HG03354 (cell line): ENCODE measurements at regions not wholly inside any gene's neighbourhood (a gene's known extent, or its start where the extent isn't known, plus 50 kb on each side); places are given as distances from the start of the nearest gene placed in this dataset.
"Not testable (repeated sequence)": the region's sequence is repeated elsewhere in the genome, so short reads cannot be mapped to it uniquely, and the experiment has no call there.

Source experiments
- ATAC-seq: cut with Tn5 transposase; IDR thresholded peaks from one replicate; pipeline ENCODE4 v1.9.1; 2021; ENCODE audit warnings: mild to moderate bottlenecking; ENCODE audit not compliant: unreplicated experiment, poor library complexity, severe bottlenecking

DNA sequence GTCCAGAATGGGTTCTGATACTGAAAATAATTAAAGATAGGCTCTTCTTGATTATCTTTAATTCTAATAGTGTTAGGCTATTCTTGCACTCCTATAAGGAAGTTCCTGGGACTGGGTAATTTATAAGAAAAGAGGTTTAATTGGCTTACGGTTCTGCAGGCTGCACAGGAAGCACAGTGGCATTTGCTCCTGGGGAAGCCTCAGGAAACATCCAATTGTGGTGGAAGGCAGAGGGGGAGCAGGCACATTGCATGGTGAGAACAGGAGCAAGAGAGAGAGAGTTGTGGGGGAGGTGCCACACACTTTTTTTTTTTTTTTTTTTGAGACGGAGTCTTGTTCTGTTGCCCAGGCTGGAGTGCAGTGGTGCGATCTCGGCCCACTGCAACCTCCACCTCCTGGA, 540.3 kb downstream of the RFPL4B start:
- not testable (repeated sequence) for ATAC-seq

DNA sequence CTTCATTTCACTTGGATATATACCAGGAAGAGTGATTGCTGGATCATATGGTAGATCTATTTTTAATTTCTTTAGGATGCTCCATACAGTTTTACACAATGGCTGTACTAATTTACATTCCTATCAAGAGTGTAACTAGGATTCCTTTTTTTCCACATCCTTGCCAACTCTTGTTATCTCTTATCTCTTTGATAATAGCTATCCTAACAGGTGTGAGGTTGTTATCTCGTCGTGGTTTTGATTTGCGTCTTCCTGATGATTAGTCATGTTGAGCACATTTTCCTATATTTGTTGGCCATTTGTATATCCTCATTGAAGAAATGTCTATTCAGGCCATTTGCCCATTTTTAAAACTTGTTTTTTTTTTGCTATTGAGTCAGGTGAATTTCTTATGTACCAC, 552.4 kb downstream of the RFPL4B start:
- no peak for ATAC-seq

DNA sequence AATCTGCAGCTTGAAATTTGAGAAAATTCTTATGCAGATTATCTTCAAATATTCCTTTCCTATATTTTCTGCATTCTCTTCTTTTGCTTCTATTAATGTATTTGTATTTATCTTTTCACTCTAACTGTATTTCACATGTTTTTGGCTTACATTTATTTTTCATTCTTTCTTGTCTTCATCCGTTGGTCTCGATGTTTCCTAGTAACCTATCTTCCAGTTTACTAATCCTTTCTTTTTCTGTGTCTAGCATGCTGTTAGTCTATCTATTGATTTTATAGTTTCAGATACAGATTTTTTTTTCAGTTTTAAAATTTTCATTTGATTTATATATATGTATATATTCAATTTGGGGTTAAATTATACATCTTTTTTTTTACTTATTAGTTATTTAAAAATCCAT, 556.2 kb downstream of the RFPL4B start:
- ATAC-seq = no peak

DNA sequence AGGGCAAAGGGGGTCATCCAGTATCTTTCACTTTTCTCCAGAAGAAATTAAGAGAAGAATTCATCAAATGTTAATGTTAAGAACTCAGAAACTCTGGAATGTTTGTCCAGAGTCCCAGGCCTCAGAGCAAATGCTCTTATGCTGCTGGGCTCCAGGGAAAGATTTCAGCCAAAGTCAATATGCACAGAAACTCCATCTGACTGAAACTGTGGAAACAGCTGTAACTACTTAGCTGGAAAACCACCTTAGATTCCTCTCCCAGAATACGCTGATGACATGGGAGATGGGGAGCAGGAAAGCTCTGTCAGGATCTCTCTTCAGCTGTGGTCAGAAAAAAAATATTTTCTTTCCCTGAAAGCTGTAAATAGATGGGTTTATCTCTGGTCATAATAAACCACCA, 559.6 kb downstream of the RFPL4B start:
- ATAC-seq = no peak

DNA sequence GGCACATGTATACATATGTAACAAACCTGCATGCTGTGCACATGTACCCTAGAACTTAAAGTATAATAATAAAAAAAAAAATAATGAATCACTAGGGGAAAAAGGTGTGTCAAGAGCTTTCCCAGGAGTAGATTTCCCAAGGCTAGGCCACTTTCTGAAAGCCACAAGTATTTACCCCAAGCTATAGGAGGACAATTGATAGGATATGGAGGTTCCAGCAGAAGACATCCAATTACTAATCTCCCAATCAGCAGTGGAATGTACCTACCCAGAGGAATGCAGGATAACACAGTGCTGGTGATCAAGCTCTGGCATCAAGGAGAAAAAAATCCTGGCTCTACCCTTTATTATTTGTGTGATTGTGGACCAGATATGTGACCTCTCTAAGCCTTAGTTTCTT, 562.7 kb downstream of the RFPL4B start:
- ATAC-seq = no peak

DNA sequence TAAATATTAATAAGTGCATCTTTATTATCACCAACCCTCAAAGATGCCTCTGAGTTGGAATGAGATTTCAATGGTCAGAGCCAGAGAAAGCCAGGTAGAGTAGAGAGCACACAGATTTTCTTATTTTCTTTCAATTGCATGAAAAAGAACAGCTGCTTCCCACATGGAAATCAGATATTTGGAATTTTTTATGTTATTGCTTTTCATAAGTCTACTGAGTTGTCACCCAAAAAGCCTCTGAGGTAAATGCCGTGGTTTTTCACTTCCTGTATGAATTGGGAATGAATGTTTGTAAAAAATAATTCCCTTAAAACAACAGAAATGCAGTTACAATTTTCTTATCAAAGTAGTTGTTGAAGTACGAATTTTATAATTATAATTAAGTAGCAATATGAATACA, 563.1 kb downstream of the RFPL4B start:
- ATAC-seq = no peak

DNA sequence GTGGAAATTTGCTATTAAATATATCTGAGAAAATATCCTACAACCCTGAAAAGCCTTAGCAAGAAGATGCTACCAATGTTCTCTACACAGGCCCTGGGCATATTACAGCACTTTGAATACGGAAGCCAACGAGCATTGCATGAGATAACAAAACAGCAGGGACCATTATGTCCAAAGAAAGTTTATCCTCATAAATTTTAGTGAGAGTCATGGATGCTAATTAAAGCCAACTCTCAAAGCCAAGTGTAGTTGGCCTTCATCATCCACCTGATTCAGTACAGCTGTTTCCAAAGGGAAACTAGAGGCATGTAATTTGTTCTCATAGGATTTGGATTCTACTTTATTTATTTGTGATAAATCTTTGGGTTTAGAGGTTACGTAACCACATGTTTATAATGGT, 564.8 kb downstream of the RFPL4B start:
- ATAC-seq = no peak

DNA sequence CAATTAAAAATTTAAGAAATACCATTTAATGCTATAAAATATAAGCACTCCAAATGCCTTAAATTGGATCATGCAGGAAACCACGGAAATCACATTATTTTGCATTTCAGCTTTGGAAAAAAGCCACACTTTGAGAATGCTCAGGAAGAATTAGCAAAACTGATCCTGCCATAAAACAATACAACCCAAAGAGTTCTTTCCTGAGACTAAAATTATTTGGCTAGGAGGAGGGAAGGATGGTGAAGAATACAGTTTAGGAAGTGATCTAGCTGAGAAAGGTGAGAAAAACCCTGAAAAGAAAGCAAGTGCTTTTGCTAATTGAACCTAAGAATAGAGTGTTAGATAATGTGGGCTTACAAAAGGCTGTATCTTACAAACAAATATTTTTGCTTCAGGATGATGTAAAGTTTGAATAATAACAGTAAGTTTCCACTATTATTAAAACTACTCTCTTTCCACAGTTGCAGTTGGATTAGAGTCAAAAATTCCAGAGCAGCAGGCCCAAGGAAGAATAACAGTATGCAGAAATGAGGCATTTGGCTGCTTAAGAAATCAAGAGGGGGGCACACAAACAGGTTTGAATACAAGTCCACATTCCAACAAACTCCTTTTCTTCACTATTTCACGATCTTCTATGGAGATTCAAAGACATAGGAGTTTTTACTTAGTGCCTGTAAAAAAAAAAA, 565.4 kb downstream of the RFPL4B start:
- ATAC-seq = no peak

DNA sequence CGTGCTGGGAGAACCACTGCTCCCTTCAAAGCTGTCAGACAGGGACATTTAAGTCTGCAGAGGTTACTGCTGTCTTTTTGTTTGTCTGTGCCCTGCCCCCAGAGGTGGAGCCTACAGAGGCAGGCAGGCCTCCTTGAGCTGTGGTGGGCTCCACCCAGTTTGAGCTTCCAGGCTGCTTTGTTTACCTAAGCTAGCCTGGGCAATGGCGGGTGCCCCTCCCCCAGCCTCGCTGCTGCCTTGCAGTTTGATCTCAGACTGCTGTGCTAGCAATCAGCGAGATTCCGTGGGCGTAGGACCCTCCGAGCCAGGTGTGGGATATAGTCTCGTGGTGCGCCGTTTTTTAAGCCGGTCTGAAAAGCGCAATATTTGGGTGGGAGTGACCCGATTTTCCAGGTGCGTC, 572.6 kb downstream of the RFPL4B start:
- ATAC-seq = not testable (repeated sequence)

DNA sequence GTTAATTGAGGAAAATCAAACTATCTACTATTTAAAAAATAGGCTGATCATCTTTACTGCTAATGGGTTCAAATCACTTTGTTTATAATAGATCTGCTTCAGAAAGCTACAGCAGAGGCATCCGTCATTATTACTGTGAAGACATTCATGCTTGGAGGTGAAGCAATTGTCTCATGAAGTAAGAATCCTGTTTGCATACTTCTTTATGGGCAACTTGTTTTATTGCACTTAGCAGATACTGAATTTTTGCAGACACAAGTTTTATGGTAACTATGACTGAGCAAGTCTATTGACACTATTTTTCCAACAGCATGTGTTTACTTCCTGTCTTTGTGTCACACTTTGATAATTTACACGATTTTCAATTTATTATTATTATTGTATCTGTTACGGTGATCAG, 573.9 kb downstream of the RFPL4B start:
- ATAC-seq = no peak

DNA sequence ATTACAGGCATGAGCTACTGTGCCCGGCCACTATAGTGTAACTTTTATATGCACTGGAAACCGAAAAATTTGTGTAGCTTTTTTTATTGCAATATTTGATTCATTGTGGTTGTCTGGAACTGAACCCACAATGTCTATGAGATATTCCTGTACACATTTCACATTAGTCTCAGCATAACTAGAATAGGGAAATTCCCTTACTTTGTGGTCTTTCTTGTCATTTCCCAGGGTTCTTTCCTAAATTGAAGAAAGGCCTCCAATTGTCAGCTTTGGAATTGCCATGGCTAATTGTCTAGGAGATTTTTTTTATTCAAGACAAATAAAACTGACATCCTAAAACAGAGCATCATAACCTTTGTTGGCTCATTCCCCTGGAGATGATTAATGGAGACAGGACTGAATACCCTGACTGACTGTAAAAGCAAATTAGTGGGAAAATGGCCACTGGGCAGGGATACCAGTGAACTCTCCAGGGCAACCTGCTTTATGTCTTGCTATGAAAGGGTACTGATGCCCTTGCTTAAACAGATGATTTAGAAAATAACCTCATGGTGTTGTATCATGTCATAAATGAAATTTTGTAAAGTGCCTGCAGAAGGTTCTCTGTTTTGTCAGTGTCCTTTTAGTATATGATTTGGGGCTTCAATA, 576.9 kb downstream of the RFPL4B start:
- no peak for ATAC-seq

DNA sequence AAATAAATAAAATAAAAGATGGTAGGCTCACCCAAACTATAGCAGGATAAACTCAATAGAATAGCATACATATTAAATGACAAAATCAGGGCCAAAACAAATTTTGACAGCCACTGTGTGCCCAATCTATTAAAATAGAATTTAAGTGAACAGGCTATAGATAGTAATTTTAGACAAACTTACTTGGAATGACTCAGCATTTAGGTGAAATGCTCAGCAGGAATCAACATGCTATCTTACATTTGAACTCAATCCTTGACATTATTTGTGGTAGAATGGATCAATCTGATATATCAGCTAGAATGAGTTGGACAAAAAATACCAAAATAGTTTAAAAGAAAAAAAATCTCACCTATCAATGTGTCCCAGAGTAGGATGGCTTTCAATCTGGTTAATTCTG, 578.6 kb downstream of the RFPL4B start:
- ATAC-seq = no peak

DNA sequence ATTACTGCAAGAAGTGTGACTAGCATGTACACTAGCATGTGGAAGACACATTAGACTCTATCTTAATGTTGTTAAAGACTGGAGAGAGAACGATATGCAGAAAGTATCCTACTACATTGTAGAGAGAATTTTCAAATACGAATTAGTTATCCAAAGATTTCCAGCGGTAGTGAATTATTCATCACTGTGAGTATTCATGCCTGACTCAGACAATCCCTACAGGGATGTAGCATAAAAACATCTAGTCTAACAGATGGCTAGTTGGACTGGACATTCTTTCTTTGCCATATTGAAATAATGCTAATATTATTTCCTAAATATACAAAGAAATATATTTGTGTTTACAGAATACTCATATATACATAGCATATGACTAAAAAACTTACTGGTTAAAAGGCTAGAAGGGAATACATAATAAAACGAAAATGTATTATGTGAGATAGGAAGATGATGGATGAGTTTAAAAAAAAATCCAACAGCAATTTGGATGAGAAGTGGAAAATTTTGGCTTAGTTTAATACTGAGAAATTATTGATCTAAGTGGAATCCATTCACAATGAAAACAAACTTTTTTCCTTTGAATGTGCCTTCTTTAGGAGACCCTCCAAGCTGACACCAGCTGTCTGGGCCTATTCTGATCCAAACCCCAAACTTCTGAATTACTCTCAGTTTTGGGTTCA, 580.7 kb downstream of the RFPL4B start:
- no peak for ATAC-seq

DNA sequence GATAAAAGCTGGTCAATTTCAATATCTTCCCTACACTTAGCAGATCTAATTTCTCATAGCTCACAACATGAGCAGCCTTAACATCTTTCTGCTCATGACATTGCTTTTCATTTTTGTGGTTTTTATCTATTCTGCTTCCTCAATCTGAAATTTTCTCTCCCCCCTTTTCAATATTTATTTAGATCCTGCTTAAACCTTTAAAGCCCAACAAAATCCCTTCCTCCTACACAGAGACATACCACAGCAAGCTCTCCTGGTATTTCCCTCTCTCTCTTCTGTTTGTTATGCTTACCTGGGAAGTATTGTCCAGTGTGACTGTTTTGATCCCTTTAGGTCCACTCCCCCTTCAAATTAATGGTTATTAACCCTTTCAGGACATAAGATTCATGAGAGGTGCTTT, 582.5 kb downstream of the RFPL4B start:
- ATAC-seq = no peak

DNA sequence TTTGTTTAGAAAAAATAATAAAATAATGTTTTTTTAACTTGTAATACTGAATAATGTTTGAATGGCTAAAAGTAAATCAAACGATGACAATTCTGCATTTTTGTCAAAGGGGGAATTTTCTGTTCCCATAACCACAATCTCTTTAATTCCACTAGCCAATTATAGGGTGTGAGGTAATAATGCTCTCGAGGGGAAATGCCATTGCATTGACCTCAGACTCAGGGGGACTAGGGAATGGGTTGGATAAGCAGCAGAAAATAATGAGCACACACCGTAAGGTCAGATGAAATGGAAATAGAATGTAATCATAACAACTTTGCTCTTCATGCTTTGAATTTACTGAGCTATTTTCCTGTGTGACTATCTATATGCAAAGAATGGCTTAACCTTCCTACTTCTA, 584.7 kb downstream of the RFPL4B start:
- ATAC-seq = no peak

DNA sequence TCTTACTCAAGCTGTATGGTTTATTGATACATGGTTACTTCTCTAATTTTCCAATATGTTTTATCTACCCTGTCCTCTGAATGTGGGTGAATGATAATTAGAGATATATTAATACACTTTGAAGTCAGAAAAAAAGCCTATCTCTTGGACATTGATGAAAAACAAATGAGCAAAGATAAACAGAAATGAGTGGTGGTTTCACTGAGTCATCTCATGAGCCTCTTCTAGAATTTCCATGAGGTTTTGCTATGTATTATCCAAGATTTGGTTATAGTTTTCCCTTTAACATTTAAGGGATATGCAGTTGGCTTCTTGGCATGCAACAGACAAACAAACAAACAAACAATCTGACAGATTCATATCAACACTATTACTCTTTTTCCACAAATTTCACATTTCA, 586.8 kb downstream of the RFPL4B start:
- no peak for ATAC-seq

DNA sequence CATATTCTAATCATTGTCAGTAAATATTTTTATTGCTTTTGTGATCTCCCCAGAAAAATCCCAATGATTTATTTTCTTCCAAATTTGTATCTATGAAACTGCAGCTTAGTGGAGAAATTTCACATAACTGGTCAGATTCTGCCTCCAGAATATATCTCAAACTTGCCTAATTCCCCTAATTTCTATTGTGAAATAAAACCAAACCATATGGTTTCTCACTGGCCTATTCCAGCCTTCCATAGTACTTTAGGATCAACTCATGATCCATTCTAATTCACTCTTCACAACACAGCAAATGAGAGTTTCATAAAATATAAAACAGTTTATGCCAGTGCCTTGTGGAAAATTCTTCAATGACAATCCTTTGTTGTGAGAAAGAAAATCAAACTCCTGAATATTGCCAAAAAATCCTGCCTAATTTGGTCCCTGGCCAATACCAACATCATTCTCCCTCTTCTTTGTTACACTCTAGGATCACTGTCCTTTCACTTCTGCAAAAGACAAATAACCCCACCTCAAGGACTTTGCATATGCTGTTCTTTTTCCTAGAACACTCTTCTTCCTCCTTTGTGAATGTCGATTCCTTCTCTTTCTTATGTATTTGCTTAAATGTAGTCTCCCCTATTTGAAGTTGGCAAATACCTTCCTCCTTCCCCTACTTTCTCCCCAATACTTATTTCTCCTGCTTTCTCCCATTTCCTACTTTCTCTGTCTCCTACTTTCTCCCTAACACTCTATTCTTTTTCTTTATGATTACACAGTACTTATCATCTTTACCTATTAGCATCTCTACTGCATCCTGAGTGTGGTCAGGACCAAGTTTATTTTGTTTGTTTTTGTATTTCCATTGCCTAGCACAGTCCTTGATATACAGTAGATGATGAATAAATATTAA, 587.5 kb downstream of the RFPL4B start:
- no peak for ATAC-seq

DNA sequence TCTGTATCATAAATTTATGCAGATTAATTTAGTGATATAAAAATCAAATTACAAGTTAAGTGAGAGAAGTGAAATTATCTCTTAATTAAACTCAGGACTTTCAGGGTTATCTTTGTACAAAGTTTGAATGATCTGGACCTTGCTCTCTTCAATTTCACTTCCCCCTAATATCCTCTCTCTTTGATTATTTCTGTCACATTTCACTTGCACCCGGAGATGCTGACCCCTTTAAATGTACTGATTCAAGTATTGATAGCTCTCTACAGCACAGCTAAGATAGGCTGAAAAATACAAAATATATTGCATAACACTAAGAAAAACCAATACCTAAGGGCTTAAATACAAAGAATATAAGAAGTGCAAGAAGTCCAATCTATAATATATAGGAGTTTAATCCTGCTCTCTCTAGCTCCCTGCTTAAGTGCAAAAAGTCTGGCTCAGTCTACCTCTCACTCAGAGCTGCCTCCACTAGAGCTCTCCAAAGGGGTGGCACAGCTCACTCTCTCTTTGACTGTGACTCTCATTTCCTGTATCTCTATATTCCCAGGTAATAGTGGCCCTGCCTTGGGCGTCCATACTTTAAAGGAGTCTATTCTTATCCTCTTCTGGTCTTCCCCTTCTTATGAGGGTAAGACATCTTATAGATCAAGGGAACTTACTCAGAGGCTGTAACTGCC, 588.4 kb downstream of the RFPL4B start:
- ATAC-seq = no peak

DNA sequence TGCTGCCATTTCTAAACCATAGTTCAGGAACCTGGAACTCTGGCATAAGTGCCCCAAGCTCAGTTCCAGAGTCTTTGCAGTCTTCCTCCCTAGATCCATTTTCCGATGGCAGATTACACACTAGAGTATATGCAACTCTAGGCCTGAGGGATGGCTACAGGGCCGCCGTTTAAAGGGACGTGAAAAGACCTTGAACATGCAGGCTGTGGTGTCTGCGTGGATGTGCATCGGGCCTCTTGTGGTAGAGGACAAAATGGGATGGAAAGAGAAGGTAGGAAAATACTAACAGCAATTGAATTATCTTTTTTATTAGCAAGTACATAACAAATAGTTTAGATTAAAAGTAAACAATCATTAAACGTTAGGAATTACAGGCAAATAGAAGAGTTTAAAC, 588.9 kb downstream of the RFPL4B start:
- no peak for ATAC-seq

DNA sequence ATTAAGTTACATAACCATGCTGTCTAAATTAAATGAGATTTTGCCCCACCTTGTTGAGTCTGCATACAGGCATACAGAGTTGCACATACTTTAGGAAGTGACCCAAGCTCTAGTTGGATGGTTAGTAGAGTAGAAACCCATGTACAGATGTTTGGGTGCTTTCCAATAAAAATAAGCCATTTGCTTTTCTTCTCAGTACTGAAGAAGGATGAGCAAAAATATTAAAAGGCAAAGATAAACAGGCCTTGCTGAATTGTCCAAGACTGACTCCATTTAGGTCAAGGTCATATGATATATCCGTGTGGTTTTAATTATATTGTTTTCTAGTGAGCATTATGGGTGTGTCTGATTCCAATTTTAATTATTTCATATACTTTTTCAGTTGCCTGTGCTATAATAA, 589.4 kb downstream of the RFPL4B start:
- no peak for ATAC-seq
